Activated CD8-positive, alpha-beta memory T cell treated with anti-CD3 and anti-CD28 coated beads for 24 hours (primary cell): ENCODE measurements at regions not wholly inside any gene's neighbourhood (a gene's known extent, or its start where the extent isn't known, plus 50 kb on each side); places are given as distances from the start of the nearest gene placed in this dataset.
"Not testable (repeated sequence)": the region's sequence is repeated elsewhere in the genome, so short reads cannot be mapped to it uniquely, and the experiment has no call there.

Source experiments
- DNase-seq: peaks from one replicate; pipeline ENCODE4 v3.0.0-alpha.2; 2020

DNA sequence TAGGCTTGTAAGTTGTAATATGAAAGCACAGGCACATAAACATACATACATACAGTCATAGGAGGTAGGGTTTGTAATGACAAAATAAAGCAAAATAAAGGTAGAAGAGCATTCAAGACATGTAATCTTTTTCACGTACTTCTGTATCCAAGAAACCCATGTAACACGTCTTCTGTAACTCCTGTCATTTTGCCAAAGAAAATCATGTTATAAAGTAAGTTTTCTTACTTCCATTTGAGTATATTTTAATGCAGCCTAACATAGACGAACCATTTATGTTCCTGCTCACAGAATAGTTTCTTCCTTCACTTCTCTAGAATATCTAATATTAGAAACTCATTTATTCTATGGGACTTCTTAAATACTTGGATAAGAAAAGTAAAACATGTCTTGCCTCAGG is 1884.0 kb upstream of the CELF4 start:
- no peak for DNase-seq

DNA sequence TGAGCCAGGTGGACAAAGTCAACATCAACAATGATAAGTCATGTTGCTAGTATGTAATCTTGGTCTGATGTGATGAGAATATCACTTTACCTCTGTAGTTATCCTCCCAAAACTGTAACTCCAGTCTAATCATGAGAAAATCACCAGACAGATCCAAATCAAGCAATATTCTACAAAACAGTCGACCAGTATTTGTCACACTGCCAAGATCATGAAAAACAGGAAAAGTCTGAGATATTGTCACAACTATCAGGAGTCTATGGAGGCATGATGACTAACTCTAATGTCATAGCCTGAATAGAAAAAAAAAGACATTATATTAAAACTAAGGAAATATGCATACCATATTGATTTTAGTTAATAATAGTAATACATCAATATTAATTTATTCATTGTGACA is 1883.3 kb upstream of the CELF4 start:
- no peak for DNase-seq

DNA sequence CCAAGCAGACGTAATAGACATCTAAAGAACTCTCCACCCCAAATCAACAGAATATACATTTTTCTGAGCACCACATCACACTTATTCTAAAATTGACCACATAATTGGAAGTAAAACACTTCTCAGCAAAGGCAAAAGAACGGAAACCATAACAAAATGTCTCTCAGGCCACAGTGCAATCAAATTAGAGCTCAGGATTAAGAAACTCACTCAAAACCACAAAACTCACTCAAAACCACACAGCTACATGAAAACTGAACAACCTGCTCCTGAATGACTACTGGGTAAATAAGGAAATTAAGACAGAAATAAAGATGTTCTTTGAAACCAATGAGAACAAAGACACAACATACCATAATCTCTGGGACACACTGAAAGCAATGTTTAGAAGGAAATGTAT is 1879.4 kb upstream of the CELF4 start:
- DNase-seq = not testable (repeated sequence)

DNA sequence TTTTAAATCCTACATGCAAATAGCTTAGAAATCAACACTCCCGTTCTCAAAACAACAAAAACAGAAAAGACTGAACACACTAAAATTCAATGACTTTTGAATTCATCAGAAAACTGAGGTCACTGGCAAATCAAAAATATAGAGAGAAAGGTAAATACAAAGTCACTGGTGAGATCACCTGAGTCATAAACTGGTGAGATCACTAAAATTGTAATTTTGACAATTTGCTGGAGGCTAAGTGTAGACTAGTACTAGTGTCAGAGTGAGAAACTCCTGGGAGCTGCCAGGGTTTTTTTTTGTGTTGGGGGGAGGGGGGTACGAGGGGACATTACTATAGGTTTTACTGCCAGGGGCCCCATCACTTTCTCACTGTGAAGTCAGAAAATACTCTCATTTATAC is 1876.0 kb upstream of the CELF4 start:
- no peak for DNase-seq

DNA sequence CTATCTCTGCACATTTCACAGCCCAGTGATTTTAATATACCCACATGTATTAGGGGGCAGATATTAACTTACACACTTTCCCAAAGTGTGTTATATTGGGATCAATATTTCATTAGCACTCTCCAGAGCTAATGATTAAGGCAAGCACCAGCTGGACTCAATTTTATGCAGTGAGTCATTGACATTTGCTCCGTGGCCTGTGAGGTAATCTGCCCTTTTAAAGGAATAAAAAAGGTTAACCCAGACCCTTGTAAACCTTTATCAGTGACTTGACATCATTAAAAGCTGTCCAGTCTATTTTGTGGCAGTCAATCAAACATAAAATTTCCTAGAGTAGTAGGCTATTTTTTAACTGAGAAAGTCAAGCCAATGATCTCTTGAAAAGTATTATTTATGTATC is 1870.4 kb upstream of the CELF4 start:
- DNase-seq = no peak

DNA sequence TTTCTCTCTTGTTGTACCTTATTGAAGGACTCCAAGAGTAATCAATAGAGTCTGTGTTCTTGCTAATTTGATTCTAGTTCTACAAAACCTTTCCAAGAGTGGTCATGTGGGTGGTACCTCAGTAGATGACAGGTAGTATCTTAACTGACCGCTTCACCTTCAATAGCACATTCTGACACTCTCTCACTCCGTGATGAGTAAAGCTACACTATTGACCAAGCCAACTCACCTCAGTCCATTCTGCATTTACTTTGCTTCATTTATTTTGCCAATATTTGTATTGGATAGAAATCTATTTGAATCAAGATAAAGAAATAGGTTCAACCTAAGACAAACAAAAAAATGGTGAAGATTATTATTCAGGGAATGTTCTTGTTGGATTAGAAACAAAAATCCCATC is 1869.6 kb upstream of the CELF4 start:
- DNase-seq = no peak

DNA sequence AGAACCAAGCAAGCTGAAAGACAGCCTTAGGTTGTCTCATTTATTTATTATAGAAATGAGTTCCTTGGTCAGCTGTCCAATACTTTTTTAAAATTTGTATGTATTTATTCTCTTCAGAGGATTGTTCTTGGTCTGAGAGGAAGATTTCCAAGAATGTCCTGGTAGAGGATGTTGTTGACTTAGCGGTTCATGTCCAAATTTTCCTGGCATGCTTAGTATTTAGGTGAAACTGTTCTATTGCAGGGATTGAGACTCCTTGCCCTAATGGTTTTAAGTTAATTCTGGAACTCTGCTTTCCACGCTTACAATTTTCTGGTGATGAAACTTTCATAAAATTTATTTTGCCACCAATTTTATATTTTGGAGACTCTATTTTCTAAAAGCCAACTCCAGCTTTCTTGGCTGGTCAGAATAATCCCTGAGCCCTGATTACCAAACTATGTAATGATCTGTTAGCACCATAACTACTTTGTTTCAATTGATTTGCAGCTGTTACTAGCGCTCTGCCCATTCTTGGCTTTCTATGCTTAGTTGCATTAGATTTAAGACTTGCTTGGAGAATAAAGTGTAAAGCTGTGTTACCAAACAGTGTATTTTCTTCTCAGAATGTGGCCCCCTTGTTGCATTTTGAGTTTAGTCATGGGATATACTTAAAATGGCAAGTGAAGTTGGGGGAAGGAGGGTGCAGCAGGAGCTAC is 1868.8 kb upstream of the CELF4 start:
- no peak for DNase-seq

DNA sequence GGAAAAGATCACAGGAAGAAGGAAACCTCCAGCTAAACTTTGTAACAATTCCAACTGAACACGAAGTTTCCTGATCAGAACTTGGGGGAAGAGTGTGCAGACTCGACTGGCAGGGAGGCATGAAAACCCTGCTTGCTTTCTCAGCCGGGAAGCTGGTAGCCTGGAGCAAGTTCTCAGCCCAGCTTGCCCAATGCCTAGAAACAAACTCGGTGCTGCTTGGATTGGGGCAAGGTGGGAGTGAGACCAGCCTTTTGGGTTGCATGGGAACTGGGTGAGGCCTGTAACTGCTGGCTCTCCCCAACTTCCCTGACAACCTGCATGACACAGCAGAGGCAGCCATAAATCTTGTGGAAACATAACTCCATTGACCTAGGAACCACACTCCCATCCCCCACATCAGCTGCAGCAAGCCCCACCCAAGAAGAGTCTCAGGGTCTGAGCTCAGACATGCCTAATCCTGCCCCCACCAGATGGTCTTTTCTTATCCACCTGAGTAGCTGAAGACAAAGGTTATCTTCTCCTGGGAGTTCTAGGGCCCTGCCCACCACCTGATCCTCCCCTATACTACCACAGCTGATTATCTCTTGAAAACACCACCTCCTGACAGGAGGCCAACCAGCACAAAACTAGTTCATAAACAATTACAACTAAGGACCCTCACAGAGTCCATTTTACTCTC is 1859.7 kb upstream of the CELF4 start:
- no peak for DNase-seq

DNA sequence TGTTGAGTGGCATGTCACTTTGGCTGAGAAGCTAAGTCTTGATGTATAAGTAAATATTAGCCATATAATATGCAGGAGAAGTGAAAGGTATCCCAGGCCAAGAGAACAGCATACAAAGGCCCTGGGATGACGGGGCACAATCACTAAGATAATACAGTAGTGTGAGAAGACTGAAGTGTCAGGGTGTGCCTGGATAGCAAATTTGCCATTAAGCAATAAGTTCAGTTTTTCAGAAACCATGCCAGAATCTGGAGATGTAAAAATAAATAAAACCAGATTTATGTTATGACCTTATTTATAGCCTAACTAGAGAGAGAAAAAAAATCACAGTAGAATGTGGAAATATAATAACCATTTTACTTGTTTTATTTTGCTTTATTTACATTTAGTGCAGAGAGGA is 1858.7 kb upstream of the CELF4 start:
- DNase-seq = no peak

DNA sequence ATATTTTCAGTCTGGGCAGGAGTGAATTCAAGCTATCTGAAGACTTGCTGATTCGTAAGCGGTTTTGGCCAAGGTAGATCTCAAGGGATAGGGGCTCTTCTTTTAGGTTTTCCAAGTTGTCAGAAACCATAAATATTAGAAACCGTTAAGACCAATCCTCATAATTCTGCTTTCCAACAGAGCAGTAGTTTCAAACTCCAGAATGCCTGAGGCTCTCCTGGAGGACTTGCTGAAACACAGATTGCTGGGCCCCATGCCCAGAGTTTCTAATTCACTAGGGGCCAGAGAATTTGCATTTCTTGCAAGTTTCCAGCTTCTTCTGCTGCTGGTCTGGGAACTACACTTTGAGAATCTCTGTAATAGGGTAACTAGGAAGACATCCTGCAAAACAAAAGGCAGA is 1855.7 kb upstream of the CELF4 start:
- no peak for DNase-seq

DNA sequence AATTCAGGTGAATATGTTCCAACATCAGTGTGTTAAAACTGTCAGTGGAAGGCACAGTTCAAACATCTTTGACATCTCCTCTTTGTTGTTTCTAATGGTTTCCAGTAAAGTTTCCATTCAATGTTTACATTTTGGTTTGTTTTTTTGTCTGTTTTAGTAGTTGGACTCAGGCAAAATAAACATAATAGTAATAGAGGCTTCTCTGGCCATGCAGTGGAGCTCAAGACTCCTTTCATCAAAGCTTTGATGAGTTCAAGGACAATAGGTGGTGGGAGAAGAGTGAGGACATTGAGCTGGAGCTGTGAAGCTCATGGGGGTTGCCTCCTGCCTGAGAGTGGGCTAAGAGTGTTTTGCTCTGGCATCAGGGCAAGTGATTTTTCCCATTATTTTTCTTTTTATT is 1853.7 kb upstream of the CELF4 start:
- DNase-seq = no peak

DNA sequence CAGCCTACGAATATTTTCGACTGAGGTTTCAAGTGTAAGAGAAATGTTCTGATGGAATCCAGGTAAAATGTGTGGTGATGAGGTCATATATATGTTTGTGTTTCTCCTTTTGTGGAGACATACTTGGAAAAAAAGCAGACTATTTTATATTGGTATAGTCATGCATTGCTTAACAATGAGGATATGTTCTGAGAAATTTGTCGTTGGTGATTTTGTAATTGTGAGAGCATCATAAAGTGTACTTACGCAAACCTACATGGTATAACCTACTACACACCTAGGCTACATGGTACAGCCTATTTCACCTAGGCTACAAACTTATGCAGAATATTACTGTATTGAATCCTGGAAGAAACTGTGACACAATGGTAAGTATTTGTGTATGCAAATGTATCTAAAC is 1849.9 kb upstream of the CELF4 start:
- DNase-seq = no peak

DNA sequence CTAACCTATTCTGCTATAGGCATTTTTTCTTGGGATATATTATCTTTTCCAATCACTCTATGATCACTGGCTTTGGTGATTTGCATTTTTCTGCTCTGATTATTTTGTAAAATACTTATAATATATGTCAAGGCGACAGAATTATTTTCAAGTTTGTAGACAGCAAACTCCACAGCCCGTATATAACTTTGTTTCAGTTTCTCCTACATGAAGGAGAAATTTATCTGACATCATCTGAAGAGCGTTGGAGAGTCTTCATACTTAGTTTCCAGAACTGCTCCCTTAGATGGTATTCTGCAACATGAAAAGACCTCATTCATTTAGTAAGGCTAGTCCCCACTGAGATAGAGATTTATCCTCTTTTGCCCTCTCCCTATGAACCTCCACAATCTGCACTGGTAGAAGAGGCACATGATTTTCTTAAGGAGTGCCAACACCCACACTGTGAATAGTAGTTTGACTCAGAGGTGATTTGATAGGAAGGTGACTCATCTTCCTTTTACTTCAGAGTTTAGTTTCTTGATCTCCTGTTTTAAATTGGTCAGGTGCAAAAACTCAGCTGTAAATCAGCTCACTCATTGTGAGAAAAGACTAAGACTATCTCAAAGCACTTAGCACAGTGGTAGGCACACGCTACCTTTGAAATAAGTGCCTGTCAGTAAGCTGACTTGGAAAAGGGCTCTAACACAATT is 1848.6 kb upstream of the CELF4 start:
- no peak for DNase-seq

DNA sequence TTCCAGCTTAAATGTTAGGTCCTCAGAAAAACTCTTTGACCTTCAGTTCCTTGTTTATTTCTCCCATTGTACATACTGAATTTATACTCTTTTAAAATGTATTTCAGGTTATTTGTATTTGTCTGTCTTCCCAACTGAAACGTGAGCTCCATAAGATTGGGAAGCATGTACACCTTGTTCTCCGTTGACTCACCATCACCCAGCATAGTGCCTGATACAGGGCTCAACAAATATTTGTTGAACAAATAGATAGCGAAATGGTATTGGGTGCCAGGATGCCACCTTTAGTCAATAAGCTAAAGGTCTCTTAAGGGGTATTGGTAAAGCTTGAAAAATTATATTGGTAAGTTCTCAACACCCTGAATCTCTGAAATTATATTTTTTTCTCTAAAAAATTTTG is 1841.3 kb upstream of the CELF4 start:
- no peak for DNase-seq

DNA sequence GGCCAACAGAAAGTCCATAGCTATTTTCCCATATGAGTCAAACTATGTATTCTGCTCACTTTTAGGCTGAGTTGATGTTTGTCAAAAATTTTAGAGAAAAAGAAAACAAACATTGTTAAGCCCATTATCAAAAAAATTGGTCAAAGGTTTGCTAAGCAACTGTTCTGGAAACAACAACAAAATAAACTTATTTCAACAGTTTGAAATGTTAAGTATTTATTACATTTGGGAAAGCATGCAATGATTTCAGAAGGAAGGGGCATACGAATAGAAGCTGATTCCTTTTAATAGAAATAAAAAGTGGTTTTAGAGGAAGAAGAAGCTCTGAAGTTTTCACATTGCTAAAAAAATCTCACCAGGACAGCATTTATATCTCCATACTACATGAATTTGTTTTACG is 1837.5 kb upstream of the CELF4 start:
- DNase-seq = no peak

DNA sequence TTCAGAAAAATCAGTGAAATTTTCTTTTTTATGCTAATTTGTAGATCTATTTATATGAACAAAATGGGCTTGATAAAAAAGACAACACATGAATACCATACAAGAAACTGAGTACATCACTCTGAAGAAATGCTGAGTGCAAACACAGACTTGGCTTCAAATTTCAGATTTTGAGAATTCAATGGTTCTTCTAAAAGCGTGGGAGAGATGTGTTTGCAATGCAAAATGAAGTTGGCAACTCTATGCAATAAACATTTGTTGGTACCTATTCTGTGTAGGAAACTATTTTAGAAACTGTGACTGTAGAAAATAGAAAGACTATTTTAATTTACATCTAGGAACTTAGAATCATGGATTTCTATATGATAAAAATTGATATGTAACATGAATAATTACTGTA is 1834.1 kb upstream of the CELF4 start:
- no peak for DNase-seq

DNA sequence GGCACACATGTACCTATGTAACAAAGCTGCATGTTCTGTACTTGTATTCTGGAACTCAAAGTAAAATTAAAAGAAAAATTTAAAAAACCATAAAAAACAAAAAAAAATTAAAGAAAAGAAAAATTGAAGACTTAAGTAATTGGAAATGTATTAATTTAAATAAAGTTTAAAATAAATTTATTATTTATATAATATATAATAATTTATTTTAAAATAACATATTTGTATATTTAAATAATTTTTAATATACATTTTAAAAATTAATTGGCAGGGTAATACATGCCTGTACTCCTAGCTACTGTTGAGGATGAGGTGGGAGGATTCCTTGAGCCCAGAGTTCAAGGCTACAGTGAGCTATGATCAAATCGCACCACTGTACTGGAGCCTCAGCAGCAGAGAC is 1830.6 kb upstream of the CELF4 start:
- DNase-seq = no peak

DNA sequence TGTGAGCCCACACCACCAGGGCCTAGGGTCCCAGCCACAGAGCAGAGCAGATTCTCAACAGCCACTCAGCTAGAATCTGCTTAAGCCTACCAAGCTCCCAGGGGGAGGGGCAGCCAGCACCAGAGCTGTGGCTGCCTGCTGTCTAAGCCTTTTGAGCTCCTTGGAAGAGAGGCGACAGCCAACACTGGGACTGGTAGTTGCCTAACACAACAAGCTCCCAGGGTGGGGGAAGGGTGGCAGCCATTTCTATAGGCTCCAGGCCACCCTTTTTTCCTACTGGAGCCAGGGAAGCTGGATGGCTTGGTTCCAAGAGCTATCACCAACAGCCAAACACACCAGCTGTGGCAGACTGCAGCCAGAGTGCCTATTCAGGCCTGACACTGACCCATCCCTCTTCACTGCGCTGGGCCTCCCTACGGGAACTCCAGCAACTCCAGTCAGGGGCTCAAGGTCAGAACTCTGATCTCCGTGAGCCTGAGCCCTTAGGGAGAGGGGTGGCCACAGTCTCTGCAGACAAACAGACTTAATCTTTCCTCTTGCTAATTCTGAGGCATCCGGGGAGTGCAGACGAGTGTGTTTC is 1824.3 kb upstream of the CELF4 start:
- no peak for DNase-seq

DNA sequence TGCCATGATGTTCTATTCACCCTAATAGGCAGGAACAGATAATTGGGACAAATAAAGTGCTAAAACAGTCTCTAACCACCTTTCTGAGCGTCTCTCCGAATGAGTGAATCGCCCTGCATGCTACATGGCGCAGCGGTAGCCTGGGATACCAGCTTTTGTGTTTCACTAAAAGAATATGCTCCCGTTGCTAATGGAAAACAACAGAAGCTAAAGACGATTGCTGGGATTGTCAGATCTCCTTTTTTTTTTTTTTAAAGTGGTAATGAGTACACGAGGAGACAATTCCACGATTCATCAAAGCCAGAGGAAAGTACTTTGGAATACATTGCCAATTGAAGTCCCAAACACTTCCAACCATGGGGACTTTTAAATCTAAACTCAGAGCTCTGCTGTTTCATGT is 1815.3 kb upstream of the CELF4 start:
- DNase-seq = no peak

DNA sequence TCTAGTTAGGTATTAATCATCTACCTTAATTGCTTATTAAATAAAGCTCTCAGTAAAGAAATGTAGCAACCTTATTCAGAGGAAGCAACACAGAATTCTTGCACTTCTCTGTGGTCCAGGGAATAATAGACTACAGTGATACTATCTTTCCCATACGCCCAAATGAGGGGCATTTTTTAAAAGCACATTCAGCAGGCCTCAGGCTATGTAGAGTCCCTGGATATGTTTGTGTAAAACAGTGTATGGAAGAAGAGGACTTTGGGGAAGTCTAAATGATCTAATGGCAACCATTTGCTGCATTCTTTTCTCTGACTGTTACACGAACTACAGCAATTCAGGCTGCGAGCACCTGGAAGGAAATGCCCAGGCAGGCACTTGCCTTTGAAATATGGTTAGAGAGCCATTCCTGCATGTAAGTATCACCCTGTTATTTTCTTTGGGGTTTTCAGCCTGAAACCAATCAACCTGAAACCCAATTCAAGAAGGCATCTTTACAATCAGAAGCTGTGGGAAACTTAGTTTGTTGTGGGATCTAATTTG is 1814.7 kb upstream of the CELF4 start:
- DNase-seq = no peak

DNA sequence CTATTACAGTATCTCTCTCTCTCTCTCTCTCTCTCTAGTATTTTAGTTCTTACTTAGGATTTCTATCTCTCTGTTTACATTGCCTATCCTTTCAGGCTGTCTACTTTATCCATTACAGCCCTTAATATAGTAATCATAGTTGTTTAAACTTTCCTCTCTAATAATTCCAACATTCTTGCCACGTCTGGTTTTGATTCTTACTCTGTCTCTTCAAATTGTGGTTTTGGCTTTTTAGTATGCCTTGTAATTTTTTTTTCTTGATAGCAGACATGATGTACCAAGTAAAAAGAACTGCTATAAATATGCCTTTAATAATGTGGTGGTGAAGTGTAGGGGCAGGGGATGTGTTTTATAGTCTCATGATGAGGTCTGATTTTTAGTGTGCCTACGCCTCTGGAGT is 1809.5 kb upstream of the CELF4 start:
- DNase-seq = no peak

DNA sequence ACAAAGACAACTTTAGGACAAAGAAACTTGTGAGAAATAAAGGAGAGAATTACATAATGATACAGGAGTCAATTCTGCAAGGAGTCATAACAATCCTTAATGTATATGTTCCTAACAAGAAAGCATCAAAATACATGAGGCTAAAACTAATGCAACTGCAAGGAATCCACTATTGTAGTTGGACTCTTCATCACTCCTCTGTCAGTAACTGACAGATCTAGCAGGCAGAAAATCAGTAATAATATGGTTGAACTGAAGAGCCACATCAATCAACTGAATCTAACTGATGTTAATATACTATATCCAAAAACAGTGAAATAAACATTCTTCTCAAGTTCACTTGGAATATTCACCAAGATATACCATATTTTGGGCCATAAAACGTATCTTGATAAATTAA is 1806.4 kb upstream of the CELF4 start:
- no peak for DNase-seq

DNA sequence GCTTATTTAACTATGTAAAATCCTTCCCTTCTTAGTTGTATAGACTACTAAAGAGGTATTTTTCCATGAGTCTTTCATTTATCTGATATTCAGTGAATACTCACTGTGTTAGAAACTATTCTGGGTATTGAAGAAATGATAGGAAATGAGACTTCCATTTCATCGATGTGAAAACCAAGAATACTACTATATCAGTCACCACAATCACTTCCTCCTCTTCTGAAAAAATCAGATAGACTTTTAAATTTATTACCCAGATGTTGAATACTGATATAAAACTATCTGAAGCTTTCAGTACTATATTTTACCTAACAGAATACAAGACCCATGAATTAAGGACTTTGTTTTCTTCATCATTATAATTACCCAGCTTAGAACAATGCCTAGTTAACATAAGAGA is 1801.1 kb upstream of the CELF4 start:
- no peak for DNase-seq
